ENCODE measurements at regions not wholly inside any gene's neighbourhood (a gene's known extent, or its start where the extent isn't known, plus 50 kb on each side); places are given as distances from the start of the nearest gene placed in this dataset.

GRCh38 chr14:84749191-84749955 lies 780.6 kb upstream of the FLRT2 start:
- Histone ChIP-seq H3K4me2 (replicated peaks; ENCODE audit: extremely low read depth, low read length, poor library complexity, severe bottlenecking) (no peak overlapping the region), H3K36me3 (replicated peaks in 1 of 2; ENCODE audit: control insufficient read depth in 1 of 2, insufficient read depth in 2 of 2, low read length in 2 of 2) (no peaks in the 10 kb centered on the region), H3K27me3 (ENCODE audit: control insufficient read depth in 2 of 2, insufficient read depth in 2 of 2, low read length in 2 of 2) (no peaks in the 10 kb centered on the region), H3K4me3 (replicated peaks in 1 of 3; ENCODE audit: low read depth in 2 of 3, low read length in 3 of 3) (no peak overlapping the region), H3K27ac (ENCODE audit: low read depth in 1 of 2, low read length in 2 of 2) (no peak overlapping the region), H4K20me1 (ENCODE audit: insufficient read depth, low read length) (no peaks in the 10 kb centered on the region), H3K9ac (ENCODE audit: insufficient read depth, low read length, poor library complexity, severe bottlenecking) (no peak overlapping the region), H2AFZ (ENCODE audit: insufficient read depth, low read depth, low read length, poor library complexity, severe bottlenecking) (no peak overlapping the region), H3K4me1 (ENCODE audit: control insufficient read depth in 1 of 2, insufficient read depth in 2 of 2, low read length in 2 of 2) (no peaks in the 10 kb centered on the region), H3K79me2 (ENCODE audit: insufficient read depth, low read length) (no peaks in the 10 kb centered on the region), H3K9me3 (replicated peaks in 1 of 2; ENCODE audit: control insufficient read depth in 1 of 2, insufficient read depth in 1 of 2, low read length in 2 of 2) (peaks cover 0 to 2% of the 10 kb centered on the region in 2 donors)
- no peaks in the 10 kb centered on the region for H3K27me3 Mint-ChIP-seq (ENCODE audit: low read depth in 3 of 3)
- intact Hi-C loops (cut with micrococcal nuclease): no loop called here
- no peak for TF ChIP-seq CTCF (IDR thresholded peaks at IDR 0.05)
- 80% methylated on average over 1 of the region's 6 CpGs for WGBS (ENCODE audit: insufficient coverage)
- peaks cover 0 to 6% (median 0%) of the 10 kb centered on the region in 7 donors for H3K9me3 Mint-ChIP-seq
- H3K36me3 Mint-ChIP-seq: no peaks in the 10 kb centered on the region
- no peak for DNase-seq
- no peak overlapping the region for H3K27ac Mint-ChIP-seq
- H3K4me3 Mint-ChIP-seq: no peak overlapping the region
- no peaks in the 10 kb centered on the region for H3K4me1 Mint-ChIP-seq

- no peak overlapping the region for H3K4me3 ChIP-seq (replicated peaks in 1 of 3; ENCODE audit: low read depth in 2 of 3, low read length in 3 of 3)
- no peak overlapping the region for H3K9ac ChIP-seq (ENCODE audit: insufficient read depth, low read length, poor library complexity, severe bottlenecking)
- no peak overlapping the region for H3K4me2 ChIP-seq (replicated peaks; ENCODE audit: extremely low read depth, low read length, poor library complexity, severe bottlenecking)
- Mint-ChIP-seq H3K4me3 (no peak overlapping the region), H3K27ac (no peak overlapping the region), H3K9me3 (peaks cover 0 to 6% (median 0%) of the 10 kb centered on the region in 7 donors), H3K4me1 (no peaks in the 10 kb centered on the region), H3K27me3 (ENCODE audit: low read depth in 3 of 3) (no peaks in the 10 kb centered on the region), H3K36me3 (no peaks in the 10 kb centered on the region)
- TF ChIP-seq CTCF (IDR thresholded peaks at IDR 0.05): no peak
- no peaks in the 10 kb centered on the region for H3K4me1 ChIP-seq (ENCODE audit: control insufficient read depth in 1 of 2, insufficient read depth in 2 of 2, low read length in 2 of 2)
- H3K36me3 ChIP-seq (replicated peaks in 1 of 2; ENCODE audit: control insufficient read depth in 1 of 2, insufficient read depth in 2 of 2, low read length in 2 of 2): no peaks in the 10 kb centered on the region
- no peaks in the 10 kb centered on the region for H4K20me1 ChIP-seq (ENCODE audit: insufficient read depth, low read length)
- no peak for DNase-seq
- no peak overlapping the region for H2AFZ ChIP-seq (ENCODE audit: insufficient read depth, low read depth, low read length, poor library complexity, severe bottlenecking)
- no peaks in the 10 kb centered on the region for H3K79me2 ChIP-seq (ENCODE audit: insufficient read depth, low read length)
- no peaks in the 10 kb centered on the region for H3K27me3 ChIP-seq (ENCODE audit: control insufficient read depth in 2 of 2, insufficient read depth in 2 of 2, low read length in 2 of 2)
- H3K27ac ChIP-seq (ENCODE audit: low read depth in 1 of 2, low read length in 2 of 2): no peak overlapping the region
- H3K9me3 ChIP-seq (replicated peaks in 1 of 2; ENCODE audit: control insufficient read depth in 1 of 2, insufficient read depth in 1 of 2, low read length in 2 of 2): peaks cover 0 to 6% of the 10 kb centered on the region in 2 donors
- intact Hi-C loops (cut with micrococcal nuclease): no loop called here
- no CpG with 5 or more reads among the region's 1 CpG for WGBS (ENCODE audit: insufficient coverage)
Observed at GRCh38 chr14:84750284-84750683, 779.7 kb upstream of the FLRT2 start.

All from CD14-positive monocyte (primary cell).